ENCODE measurements at regions not wholly inside any gene's neighbourhood (a gene's known extent, or its start where the extent isn't known, plus 50 kb on each side); places are given as distances from the start of the nearest gene placed in this dataset.

DNA sequence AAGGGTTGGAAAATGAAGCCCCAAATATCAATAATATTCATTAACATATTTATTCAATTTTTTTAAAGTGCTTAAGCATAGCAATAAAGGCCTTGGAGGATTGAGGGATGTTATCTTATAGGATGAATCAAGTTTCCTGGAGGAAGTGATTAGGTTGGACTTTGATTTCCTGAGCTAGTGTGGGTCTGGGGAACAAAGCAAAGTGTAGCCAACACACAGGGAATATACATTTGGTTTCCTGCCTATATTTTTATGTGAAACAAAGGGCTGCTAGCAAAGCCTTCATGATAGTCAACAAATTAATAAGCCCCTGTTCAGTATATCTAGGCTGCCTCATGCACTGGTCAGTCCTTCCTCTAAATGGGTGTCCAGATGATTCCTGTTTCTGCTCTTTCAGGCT lies 261.1 kb upstream of the IL12A start:
- TF ChIP-seq, protein P1, sequence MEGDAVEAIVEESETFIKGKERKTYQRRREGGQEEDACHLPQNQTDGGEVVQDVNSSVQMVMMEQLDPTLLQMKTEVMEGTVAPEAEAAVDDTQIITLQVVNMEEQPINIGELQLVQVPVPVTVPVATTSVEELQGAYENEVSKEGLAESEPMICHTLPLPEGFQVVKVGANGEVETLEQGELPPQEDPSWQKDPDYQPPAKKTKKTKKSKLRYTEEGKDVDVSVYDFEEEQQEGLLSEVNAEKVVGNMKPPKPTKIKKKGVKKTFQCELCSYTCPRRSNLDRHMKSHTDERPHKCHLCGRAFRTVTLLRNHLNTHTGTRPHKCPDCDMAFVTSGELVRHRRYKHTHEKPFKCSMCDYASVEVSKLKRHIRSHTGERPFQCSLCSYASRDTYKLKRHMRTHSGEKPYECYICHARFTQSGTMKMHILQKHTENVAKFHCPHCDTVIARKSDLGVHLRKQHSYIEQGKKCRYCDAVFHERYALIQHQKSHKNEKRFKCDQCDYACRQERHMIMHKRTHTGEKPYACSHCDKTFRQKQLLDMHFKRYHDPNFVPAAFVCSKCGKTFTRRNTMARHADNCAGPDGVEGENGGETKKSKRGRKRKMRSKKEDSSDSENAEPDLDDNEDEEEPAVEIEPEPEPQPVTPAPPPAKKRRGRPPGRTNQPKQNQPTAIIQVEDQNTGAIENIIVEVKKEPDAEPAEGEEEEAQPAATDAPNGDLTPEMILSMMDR (IDR thresholded peaks at IDR 0.05; ENCODE audit: low read depth, low read length, poor library complexity, severe bottlenecking) = no peak
- TF ChIP-seq EZH2phosphoT487 (IDR thresholded peaks at IDR 0.05; ENCODE audit: borderline replicate concordance, low read length) = no peak

All from DOHH2 (cell line).